A172 (cell line): ENCODE measurements at regions not wholly inside any gene's neighbourhood (a gene's known extent, or its start where the extent isn't known, plus 50 kb on each side); places are given as distances from the start of the nearest gene placed in this dataset.
"Not testable (repeated sequence)": the region's sequence is repeated elsewhere in the genome, so short reads cannot be mapped to it uniquely, and the experiment has no call there.

Experiments used
- DNase-seq: peaks from one replicate; pipeline ENCODE4 v3.0.0-alpha.2; 2015; ENCODE audit warnings: low spot score

DNA sequence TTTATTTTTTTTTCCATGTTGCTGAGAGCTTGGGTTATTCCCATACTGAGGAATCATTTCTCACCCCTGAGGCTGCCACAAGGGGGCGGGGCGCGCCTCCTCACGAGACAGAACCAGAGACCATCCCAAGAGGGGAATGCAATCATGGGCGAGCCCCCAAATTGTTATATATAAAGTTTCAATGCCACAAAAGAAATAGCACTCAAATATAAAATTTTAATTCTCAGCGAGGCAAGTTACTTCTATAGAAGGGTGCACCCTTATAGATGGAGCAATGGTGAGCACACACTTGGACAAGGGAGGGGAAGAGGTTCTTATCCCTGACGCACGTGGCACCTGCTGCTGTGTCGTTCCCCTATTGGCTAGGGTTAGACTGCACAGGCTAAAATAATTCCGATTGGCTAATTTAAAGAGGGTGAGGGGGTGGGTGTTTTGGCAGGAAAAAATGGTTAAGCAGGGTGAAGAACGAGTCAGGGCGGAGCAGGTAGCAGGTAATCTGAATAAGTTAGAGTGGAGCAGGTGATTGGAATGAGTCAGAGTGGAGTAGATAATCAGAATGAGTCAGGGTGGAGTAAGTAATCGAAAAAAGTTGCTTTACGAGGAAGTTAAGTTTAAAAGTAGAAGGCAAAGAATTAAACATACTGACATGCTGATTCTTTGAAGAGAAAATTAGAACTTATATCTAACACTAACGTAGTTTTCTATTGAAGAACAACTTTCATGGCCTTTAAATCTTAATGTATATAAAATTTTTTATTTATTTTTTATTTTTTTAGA, 177.5 kb downstream of the MTCL1 start:
- DNase-seq = peak; percentile 69

DNA sequence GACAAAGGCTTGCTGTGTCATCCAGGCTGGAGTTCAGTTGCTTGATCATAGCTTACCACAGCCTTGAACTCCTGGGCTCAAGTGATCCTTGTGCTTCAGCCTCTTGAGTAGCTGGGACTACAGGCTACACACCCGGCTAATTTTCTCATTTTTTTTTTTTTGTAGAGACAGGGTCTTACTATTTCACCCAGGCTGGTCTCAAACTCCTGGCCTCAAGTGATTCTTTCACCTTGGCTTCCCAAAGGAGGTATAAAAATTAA, 178.0 kb downstream of the MTCL1 start:
- DNase-seq = peak; percentile 34

DNA sequence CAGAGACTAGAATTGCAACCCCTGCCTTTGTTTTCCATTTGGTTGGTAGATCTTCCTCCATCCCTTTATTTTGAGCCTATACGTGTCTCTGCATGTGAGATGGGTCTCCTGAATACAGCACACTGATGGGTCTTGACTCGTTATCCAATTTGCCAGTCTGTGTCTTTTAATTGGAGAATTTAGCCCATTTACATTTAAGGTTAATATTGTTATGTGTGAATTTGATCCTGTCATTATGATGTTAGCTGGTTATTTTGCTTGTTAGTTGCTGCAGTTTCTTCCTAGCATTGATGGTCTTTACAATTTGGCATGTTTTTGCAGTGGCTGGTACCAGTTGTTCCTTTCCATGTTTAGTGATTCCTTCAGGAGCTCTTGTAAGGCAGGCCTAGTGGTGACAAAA, 182.5 kb downstream of the MTCL1 start:
- not testable (repeated sequence) for DNase-seq

DNA sequence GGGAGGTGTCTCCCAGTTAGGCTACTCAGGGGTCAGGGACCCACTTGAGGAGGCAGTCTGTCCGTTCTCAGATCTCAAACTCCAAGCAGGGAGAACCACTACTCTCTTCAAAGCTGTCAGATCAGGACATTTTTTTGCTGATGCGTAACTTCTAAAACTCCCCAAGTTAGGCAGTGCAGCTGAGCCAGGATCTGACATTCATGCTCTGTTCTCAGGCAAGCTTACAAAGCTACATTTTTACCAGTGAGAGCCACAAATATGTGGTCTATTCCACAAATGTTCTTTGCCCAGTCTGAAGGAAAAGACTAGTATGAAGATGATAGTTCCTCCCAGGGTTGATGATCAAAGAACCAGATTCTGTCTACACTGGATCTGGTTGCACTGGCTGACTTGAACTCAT, 184.1 kb downstream of the MTCL1 start:
- DNase-seq = peak; percentile 32

DNA sequence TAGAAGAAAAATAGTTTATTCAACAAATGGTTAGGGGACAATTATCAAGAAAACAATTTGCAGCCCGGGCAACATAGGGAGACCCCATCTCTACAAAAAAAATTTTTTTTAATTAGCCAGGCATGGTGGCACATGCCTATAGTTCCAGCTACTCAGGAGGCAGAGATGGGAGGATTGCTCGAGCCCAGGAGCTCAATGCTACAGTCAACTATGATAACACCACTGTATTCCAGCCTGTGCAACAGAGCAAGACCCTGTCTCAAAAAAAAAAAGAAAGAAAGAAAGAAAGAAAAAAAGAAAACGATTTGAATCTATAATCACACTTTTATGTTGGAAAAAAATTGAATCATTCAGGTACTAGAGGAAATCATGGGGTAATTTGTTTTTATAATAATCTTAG, 185.1 kb downstream of the MTCL1 start:
- DNase-seq = not testable (repeated sequence)

GRCh38 chr18:8890957-8891464, 185.7 kb downstream of the MTCL1 start:
- DNase-seq = peak; percentile 100

DNA sequence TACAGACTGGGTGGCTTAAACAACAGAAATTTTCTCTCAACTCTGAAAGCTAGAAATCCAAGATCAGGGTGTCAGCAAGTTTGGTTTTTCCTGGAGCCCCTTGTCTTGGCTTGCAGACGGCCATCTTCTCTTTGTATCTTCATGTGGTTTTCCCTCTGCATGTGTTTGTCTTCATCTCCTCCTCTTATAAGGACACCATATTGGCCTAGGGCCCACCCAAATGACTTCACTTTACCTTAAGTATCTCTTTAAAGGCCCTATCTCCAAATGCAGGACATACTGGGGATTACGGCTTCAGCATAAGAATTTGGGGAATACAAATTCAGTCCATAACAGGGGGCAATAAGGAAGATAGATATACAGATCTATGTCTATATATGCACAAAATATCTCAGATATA, 187.9 kb downstream of the MTCL1 start:
- no peak for DNase-seq

- DNase-seq = no peak
Observed at GRCh38 chr18:8893628-8894231, 188.4 kb downstream of the MTCL1 start.

GRCh38 chr18:8894823-8895222, 189.5 kb downstream of the MTCL1 start:
- DNase-seq = no peak

GRCh38 chr18:8895341-8895740, 190.0 kb downstream of the MTCL1 start:
- no peak for DNase-seq

DNA sequence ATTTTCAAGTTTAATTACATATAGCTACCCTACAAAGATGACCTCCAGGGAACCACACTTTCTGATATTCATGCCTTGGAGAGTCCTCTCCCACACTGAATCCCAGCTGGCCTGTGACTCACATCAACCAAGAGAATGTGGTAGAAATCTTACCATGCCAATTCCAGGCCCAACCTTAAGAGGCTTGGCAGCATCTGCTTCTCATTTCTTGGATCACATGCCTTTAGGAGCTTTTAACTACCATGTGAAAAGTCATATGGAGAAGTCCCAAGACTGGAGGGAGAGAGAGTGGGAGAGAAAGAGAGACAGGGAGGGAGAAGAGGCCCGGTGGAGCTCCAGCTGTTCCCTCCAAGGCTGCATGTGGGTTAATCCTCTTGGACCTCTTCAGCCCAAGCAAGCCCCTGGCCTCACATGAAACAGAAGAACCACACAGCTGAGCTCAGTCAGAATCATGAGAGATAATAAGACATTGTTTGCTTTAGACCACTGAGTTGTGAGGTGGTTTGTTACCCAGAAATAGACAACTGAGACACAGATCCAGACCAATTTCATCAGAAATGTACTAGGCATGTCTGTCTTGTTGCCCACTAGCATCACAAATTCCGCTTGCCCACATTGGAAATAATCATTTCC, 190.7 kb downstream of the MTCL1 start:
- peak; percentile 94 for DNase-seq

DNA sequence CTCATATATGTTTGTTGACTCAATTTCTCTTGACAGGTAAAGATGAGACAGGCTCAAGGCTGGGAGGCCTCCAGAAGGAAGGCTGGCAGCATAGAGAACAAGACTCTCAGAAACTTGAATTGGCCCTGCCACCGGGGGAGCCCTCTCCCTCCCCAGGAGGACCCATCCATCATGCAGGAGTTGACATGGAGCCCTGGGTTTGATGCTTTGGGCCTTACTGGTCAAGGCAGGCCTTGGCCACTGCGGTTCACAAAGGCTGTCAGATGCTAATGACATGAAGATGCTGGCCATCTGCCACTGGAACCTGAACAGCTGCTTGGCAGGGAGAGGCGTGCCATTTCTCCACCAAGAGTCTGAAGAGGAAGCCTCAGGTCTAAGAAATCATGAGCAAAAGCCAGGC, 193.6 kb downstream of the MTCL1 start:
- peak; percentile 32 for DNase-seq

GRCh38 chr18:8900552-8900951, 195.2 kb downstream of the MTCL1 start:
- DNase-seq = no peak

GRCh38 chr18:8901019-8901418, 195.7 kb downstream of the MTCL1 start:
- peak; percentile 51 for DNase-seq

DNA sequence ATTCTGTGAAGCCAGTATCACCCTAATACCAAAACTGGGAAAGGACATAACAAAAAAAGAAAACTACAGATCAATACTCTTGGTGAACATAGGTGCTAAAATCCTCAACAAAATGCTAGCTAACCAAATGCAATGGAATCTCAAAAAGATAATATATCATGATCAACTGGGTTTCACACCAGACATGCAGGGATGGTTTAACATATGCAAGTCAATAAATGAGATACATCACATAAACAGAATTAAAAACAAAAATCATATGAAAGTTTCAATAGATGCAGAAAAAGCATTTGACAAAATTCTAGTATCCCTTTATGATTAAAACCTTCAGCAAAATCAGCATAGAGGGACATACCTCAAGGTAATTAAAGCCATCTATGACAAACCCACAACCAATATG, 198.2 kb upstream of the NDUFV2 start:
- DNase-seq = no peak

DNA sequence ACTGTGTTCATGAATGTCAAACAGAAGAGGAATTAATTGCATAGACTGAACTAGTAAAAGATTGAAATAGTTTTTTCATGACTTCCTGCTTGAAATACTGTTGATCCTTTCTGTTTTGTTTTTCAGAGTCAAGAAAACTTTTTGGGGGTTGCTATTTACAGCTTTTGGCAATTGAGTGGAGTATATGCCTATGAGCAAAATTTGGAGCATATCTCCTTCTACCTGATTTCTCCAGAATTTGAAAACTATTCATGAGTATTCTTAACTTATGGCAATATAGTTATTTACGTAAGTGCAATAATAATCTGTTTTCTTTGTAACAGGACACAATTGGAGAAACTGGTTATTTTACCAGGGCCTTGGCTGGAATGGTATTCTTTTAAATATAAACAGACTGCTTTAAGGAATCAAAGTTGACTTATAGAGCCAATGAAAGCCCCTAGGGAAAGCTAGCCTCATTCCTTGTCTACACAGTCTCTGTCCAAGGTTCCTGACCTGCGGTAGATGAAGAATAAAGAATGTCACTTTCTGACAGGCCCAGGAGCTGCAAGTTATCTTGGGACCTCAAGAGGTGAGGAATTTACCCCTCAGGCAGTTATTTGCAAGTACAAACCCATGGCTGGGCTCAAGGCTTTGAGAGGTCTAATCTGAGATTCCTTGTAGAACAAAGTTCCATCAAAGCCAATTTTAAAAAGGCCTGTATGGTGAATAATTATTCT, 193.5 kb upstream of the NDUFV2 start:
- DNase-seq = no peak

DNA sequence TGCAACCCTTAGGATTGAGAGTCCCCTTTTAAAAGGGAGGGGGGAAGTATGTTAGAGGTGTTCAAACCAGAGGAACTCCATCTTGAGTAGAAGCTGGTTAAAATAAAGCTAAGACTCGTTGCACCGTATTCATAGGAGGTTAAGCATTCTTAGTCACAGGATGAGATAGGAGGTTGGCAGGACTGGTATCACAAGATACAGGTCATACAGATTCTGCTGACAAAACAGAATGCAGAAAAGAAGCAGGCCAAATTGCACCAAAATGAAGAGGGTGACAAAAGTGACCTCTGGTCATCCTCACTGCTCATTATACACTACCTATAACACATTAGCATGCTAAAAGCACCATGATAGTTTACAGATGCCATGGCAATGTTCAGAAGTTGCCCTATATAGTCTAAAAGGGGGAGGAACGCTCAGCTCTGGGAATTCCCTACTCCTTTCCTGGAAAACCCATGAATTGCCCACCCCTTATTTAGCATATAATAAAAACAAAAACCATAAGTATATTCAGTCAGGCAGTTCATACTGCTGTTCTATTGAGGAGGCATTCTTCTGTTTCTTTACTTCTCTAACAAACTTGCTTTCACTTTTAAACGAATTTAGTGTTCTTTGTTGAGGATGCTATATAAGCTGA, 192.2 kb upstream of the NDUFV2 start:
- no peak for DNase-seq

GRCh38 chr18:8910843-8911242, 191.7 kb upstream of the NDUFV2 start:
- DNase-seq = no peak

GRCh38 chr18:8911408-8912340, 190.8 kb upstream of the NDUFV2 start:
- DNase-seq = no peak

GRCh38 chr18:8912348-8913326, 189.9 kb upstream of the NDUFV2 start:
- no peak for DNase-seq
